Stimulated activated naive CD8-positive, alpha-beta T cell treated with anti-CD3 and anti-CD28 coated beads, Interleukin-15, amount 100 ng/mL, for 72 hours (primary cell): ENCODE measurements at regions not wholly inside any gene's neighbourhood (a gene's known extent, or its start where the extent isn't known, plus 50 kb on each side); places are given as distances from the start of the nearest gene placed in this dataset.
"Not testable (repeated sequence)": the region's sequence is repeated elsewhere in the genome, so short reads cannot be mapped to it uniquely, and the experiment has no call there.

ENCODE experiments used
- ATAC-seq: fragments of 150-1000 bp; cut with Tn5 transposase; 2 replicates; pipeline ENCODE4 v1.10.0; 2021; ENCODE audit warnings: mild to moderate bottlenecking, moderate library complexity
- DNase-seq, 2 donors: peaks; one replicate each; pipeline ENCODE4 v3.0.0; 2021 to 2022
- H3K27ac Mint-ChIP-seq, 2 donors: one replicate each; pipeline ENCODE4 v1.8.0; 2022; ENCODE audit warnings: mild to moderate bottlenecking in 2 of 2, mixed read lengths in 2 of 2, moderate library complexity in 2 of 2
- H3K27me3 Mint-ChIP-seq: one replicate; pipeline ENCODE4 v1.8.0; 2022; ENCODE audit warnings: mixed read lengths
- H3K4me1 Mint-ChIP-seq: one replicate; pipeline ENCODE4 v1.8.0; 2022; ENCODE audit warnings: mild to moderate bottlenecking, mixed read lengths
- H3K4me3 Mint-ChIP-seq, 2 donors: one replicate each; pipeline ENCODE4 v1.8.0; 2022; ENCODE audit warnings: mild to moderate bottlenecking in 2 of 2, mixed read lengths in 2 of 2, moderate library complexity in 1 of 2
- H3K9me3 Mint-ChIP-seq, 2 donors: one replicate each; pipeline ENCODE4 v1.8.0; 2022; ENCODE audit warnings: mixed read lengths in 2 of 2

DNA sequence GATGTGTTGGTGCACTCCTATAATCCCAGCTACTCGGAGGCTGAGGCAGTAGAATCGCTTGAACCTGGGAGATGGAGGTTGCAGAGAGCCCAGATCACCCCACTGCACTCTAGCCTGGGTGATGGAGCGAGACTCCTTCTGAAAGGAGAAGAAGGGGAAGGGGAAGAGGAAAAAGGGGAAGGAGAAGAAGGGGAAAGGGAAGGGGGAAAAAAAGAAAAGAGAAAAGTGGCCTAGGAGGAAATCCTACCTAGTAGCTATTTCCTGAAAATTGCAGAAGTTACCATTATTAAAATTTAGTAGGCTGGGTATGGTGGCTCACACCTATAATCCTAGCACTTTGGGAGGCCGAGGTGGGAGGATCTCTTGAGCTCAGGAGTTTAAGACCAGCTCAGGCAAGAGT lies 67.4 kb downstream of the ARRDC3 start:
- DNase-seq: no peak
- ATAC-seq: no peak
- no peak overlapping the region for H3K4me3 Mint-ChIP-seq
- H3K4me1 Mint-ChIP-seq: peaks cover 63% of the 10 kb centered on the region
- H3K9me3 Mint-ChIP-seq: peaks cover 0 to 4% of the 10 kb centered on the region in 2 donors
- H3K27me3 Mint-ChIP-seq: no peaks in the 10 kb centered on the region
- H3K27ac Mint-ChIP-seq: peak overlapping the region in 1 of 2 donors; percentile 41

DNA sequence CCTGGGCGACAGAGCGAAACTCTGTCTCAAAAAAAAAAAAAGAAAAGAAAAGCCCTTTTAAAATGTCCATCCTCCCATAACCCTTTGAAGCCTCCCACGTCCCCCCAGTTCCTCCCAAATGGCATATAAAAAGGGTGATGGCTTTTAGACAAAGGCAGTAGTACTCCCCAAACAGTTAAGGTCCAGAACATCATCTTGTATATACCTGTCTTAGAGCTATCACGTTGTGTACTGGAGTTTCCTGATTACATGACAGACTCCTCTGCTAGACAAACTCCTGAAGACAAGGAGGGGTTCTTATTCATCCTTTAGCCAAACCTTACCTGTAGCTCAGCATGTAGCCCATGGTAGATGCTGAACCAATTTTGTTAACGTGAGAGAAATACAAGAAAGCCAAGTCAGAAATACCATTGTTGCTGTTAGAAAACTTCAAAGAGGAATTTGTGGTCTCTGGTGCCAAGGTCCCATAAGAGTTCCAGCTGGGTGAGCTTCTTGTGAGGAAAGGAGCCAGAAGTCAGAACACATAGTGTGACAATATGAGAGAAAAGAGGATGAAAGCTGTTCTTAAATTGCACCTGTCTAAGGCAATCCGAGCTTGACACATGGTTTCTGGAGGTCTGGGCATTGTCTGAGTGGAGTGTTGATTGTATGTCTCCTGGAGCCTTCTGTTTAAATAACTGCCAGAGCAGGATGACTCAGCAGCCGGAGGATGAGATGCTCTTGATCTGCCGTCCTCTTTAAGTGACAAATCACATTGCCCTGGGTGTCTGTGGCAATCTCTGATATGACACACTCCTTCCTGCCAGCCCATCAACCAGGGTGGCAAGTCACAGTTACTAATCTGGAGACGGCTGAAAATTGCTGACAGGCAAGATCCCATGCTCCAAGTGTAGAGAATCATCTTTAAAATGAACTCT lies 69.1 kb downstream of the ARRDC3 start:
- Mint-ChIP-seq H3K27me3 (no peaks in the 10 kb centered on the region), H3K4me3 (peak overlapping the region; percentile 65 to 71), H3K4me1 (peaks cover 55% of the 10 kb centered on the region), H3K9me3 (peaks cover 0 to 4% of the 10 kb centered on the region in 2 donors), H3K27ac (peak overlapping the region; percentile 68 to 77)
- DNase-seq (peak; percentile 63 to 86), ATAC-seq (peak; percentile 88)

- ATAC-seq (no peak), DNase-seq (no peak)
- H3K27ac Mint-ChIP-seq: no peak overlapping the region
- H3K4me1 Mint-ChIP-seq: peaks cover 48% of the 10 kb centered on the region
- peaks cover 0 to 4% of the 10 kb centered on the region in 2 donors for H3K9me3 Mint-ChIP-seq
- peak overlapping the region; percentile 63 to 71 for H3K4me3 Mint-ChIP-seq
- H3K27me3 Mint-ChIP-seq: no peaks in the 10 kb centered on the region
Measured at GRCh38 chr5:91312698-91313097, 70.4 kb downstream of the ARRDC3 start.

- H3K27me3 Mint-ChIP-seq: no peaks in the 10 kb centered on the region
- DNase-seq (peak; percentile 55 to 79), ATAC-seq (peak; percentile 92)
- H3K4me3 Mint-ChIP-seq: peak overlapping the region; percentile 63 to 71
- H3K27ac Mint-ChIP-seq: peak overlapping the region; percentile 68 to 93
- H3K4me1 Mint-ChIP-seq: peaks cover 48% of the 10 kb centered on the region
- H3K9me3 Mint-ChIP-seq: peaks cover 0 to 4% of the 10 kb centered on the region in 2 donors
Measured at GRCh38 chr5:91311697-91312501, 71.2 kb downstream of the ARRDC3 start.

DNA sequence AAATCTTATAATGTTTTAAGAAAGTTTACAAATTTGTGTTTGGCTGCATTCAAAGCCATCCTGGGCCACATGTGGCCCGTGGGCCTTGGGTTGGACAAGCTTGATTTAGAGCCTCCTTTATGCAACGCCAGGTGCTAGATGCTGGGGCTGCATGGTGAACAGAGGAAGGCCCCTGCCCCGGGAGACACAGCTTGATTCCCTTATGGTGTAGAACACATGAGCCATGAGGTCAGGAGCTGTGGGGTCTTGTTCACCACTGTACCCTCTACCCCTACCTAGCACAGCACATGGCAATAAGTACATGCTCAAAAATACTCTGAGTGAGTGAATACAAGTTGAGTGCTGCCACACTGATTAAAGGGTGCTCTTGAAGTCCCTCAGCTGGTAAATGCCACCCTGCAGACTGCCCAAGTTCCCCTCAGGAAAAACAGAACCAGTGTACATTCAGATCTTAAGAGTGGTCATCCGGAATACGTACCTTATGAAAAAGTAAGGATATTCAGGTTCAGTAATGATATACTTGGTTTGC lies 71.9 kb downstream of the ARRDC3 start:
- H3K4me1 Mint-ChIP-seq: peaks cover 48% of the 10 kb centered on the region

DNA sequence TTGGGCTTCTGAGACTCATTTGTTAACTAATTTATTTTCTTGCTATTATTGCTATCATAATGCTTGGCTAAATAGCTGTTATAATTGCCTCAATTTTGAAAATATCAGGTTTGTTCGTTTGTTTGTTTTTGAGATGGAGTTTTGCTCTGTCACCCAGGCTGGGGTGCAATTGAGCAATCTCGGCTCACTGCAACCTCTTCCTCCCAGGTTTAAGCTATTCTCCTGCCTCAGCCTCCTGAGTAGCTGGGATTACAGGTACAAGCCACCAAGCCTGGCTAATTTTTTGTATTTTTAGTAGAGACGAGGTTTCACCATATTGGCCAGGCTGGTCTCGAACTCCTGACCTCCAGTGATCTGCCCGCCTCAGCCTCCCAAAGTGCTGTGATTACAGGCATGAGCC lies 75.0 kb downstream of the ARRDC3 start:
- H3K9me3 Mint-ChIP-seq, DNase-seq, ATAC-seq, H3K4me3 Mint-ChIP-seq, H3K27ac Mint-ChIP-seq, H3K27me3 Mint-ChIP-seq: not testable (repeated sequence)
- peaks cover 26% of the 10 kb centered on the region for H3K4me1 Mint-ChIP-seq

More for the DNA sequence above, 71.9 kb downstream of the ARRDC3 start:
- peak; percentile 34 for ATAC-seq
- DNase-seq: no peak
- H3K4me3 Mint-ChIP-seq: peak overlapping the region; percentile 63 to 71
- peak overlapping the region; percentile 68 to 93 for H3K27ac Mint-ChIP-seq
- H3K27me3 Mint-ChIP-seq: no peaks in the 10 kb centered on the region
- peaks cover 0 to 4% of the 10 kb centered on the region in 2 donors for H3K9me3 Mint-ChIP-seq

DNA sequence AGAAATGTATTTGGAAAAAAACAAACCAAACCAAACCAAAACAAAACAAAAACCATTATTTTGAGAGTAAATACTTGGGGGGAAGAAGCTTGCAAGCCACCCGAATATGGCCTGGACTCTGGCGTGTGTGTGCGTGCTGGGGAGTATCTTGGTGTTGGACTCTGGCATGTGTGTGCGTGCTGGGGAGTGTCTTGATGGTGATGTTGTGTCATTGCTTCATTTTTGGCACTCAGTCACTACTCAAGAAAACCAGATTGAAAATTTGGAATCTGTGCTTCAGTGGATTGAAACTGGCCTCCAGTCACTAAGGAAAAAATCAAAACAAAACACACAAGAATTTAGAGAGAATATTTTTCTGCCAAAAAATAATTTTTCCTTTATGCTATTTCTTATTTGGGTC lies 76.1 kb downstream of the ARRDC3 start:
- no peak overlapping the region for H3K27ac Mint-ChIP-seq
- DNase-seq: no peak
- H3K9me3 Mint-ChIP-seq: peaks cover 0 to 4% of the 10 kb centered on the region in 2 donors
- ATAC-seq: no peak
- no peaks in the 10 kb centered on the region for H3K27me3 Mint-ChIP-seq
- H3K4me3 Mint-ChIP-seq: no peak overlapping the region
- peaks cover 15% of the 10 kb centered on the region for H3K4me1 Mint-ChIP-seq

DNA sequence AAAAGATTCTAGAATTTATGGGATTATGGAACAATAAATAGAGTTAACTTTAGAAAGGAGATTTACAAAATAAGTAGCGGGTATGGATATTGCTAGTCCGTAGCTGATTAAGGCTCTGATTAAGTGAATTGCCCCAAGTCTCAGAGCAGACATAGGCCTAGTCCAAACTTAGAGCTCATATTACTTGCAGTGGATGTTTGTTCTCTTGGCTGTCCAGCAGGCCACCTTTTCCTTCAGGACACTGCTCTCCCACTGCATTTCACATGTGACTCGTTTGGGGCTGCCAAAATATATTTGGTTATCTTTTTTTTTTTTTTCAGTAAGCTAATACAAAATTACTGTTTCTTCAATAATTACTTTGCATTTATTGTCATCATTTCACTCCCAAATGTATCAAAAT lies 76.6 kb downstream of the ARRDC3 start:
- H3K4me1 Mint-ChIP-seq: peaks cover 10% of the 10 kb centered on the region
- peaks cover 0 to 4% of the 10 kb centered on the region in 2 donors for H3K9me3 Mint-ChIP-seq
- no peak overlapping the region for H3K27ac Mint-ChIP-seq
- DNase-seq (no peak), ATAC-seq (no peak)
- H3K4me3 Mint-ChIP-seq: no peak overlapping the region
- H3K27me3 Mint-ChIP-seq: no peaks in the 10 kb centered on the region

- Mint-ChIP-seq H3K4me3 (no peak overlapping the region), H3K27ac (no peak overlapping the region), H3K4me1 (peaks cover 1% of the 10 kb centered on the region), H3K9me3 (peaks cover 0 to under 1% of the 10 kb centered on the region in 2 donors), H3K27me3 (no peaks in the 10 kb centered on the region)
- DNase-seq (no peak), ATAC-seq (no peak)
Measured at GRCh38 chr5:91305640-91306039, 77.5 kb downstream of the ARRDC3 start.

DNA sequence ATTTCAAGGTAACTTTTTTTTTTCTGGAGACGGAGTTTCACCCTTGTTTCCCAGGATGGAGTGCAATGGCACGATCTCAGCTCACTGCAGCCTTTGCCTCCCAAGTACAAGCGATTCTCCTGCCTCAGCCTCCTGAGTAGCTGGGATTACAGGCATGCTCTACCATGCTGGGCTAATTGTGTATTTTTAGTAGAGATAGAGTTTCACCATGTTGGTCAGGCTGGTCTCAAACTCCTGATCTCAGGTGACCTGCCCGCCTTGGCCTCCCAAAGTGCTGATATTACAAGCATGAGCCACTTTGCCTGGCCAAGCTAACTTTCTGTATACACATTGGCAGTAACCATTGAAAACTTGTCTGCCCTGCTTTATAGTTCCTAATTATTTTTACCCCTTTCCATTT lies 79.1 kb downstream of the ARRDC3 start:
- H3K9me3 Mint-ChIP-seq, H3K27me3 Mint-ChIP-seq, H3K4me1 Mint-ChIP-seq, DNase-seq, H3K27ac Mint-ChIP-seq, H3K4me3 Mint-ChIP-seq, ATAC-seq: not testable (repeated sequence)

DNA sequence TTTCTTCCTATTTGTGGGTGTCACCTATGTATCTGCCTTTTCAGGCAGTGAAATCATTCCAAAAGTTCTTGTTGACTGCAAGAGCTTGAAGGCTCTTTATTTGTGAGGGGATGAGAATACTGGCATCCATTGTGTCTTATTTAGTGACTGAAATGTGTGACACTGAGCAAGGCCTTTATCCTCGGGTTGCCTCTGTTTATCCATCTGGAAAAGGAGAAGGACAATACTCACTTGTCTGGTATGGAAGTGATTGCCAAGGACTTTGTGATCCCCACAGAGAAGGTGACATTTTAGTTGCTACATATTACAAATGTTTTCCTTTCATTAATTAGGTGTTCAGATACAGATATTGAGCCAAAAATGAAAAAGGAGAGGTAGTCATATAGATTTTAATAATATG lies 80.2 kb downstream of the ARRDC3 start:
- H3K27ac Mint-ChIP-seq: no peak overlapping the region
- no peaks in the 10 kb centered on the region for H3K4me1 Mint-ChIP-seq
- ATAC-seq (no peak), DNase-seq (no peak)
- no peak overlapping the region for H3K4me3 Mint-ChIP-seq
- no peaks in the 10 kb centered on the region for H3K27me3 Mint-ChIP-seq
- H3K9me3 Mint-ChIP-seq: no peaks in the 10 kb centered on the region

DNA sequence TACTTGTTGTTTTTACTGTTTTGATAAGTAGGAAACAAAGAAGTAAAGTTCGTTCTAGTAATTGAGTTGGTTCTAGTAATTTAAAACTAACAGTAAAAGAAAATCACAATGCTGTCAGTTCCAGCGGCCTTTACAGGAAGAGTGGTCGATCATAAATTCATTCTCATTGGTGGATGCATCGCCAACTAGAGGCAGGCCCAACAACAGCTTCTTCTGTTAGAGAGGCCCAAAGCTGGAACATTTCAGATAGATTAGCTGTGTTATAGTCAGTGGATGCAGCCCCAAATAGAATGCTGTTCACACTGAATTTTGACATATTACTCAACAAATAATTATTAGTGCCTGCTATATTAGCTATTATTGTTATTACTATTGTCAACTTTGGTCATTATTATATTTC lies 80.8 kb downstream of the ARRDC3 start:
- no peaks in the 10 kb centered on the region for H3K4me1 Mint-ChIP-seq
- no peak for ATAC-seq
- H3K9me3 Mint-ChIP-seq: no peaks in the 10 kb centered on the region
- DNase-seq: no peak
- H3K27ac Mint-ChIP-seq: no peak overlapping the region
- no peaks in the 10 kb centered on the region for H3K27me3 Mint-ChIP-seq
- no peak overlapping the region for H3K4me3 Mint-ChIP-seq

- Mint-ChIP-seq H3K27me3 (no peaks in the 10 kb centered on the region), H3K27ac (no peak overlapping the region), H3K4me1 (no peaks in the 10 kb centered on the region), H3K9me3 (no peaks in the 10 kb centered on the region), H3K4me3 (no peak overlapping the region)
- ATAC-seq (no peak), DNase-seq (no peak)
Measured at GRCh38 chr5:91301106-91301846, 81.8 kb downstream of the ARRDC3 start.

- DNase-seq: no peak
- H3K27me3 Mint-ChIP-seq: no peaks in the 10 kb centered on the region
- no peak for ATAC-seq
Measured at GRCh38 chr5:91297994-91298393, 85.1 kb downstream of the ARRDC3 start.

DNA sequence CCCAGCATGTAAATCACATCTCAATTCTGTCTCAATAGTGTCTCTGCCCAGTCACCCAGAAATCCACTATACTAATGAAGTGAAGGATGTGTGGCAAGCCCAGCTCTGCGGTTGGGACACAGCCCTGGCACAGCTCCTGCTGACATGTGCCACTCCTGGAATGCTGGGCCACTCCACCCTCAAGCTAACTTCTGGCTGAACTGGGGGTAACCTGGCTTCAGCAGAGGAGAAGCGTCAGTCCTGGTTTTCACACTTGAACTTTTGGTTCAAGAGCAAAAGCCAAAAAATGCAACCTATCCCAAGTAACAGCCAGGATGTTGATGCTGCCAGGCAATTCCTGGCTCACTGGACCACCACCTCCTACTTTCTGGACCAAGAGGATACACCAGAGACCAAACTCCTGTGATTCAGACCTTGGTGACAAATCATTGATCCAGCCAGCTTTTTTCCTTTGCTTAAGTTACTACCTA lies 86.4 kb downstream of the ARRDC3 start:
- H3K27ac Mint-ChIP-seq: no peak overlapping the region
- no peaks in the 10 kb centered on the region for H3K27me3 Mint-ChIP-seq
- H3K9me3 Mint-ChIP-seq: no peaks in the 10 kb centered on the region
- no peak for ATAC-seq
- DNase-seq: no peak
- peaks cover 18% of the 10 kb centered on the region for H3K4me1 Mint-ChIP-seq
- H3K4me3 Mint-ChIP-seq: no peak overlapping the region

More at GRCh38 chr5:91297994-91298393, 85.1 kb downstream of the ARRDC3 start:
- no peak overlapping the region for H3K4me3 Mint-ChIP-seq
- peaks cover 5% of the 10 kb centered on the region for H3K4me1 Mint-ChIP-seq
- no peak overlapping the region for H3K27ac Mint-ChIP-seq
- H3K9me3 Mint-ChIP-seq: no peaks in the 10 kb centered on the region
